ENCODE measurements at regions not wholly inside any gene's neighbourhood (a gene's known extent, or its start where the extent isn't known, plus 50 kb on each side); places are given as distances from the start of the nearest gene placed in this dataset.
"Not testable (repeated sequence)": the region's sequence is repeated elsewhere in the genome, so short reads cannot be mapped to it uniquely, and the experiment has no call there.

- TF ChIP-seq CTCF (conservative IDR thresholded peaks at IDR 0.05; ENCODE audit: low read depth, low read length) = no peak
- H3K4me3 ChIP-seq (ENCODE audit: low read depth, low read length) = no peak overlapping the region
- DNase-seq (ENCODE audit: low read depth) = no peak
These were observed 332.3 kb downstream of the PTTG2 start for GRCh38 chr4:38292529-38292928.

- DNase-seq (ENCODE audit: low read depth) = no peak
- no peak overlapping the region for H3K4me3 ChIP-seq (ENCODE audit: low read depth, low read length)
- no peak for TF ChIP-seq CTCF (conservative IDR thresholded peaks at IDR 0.05; ENCODE audit: low read depth, low read length)
These were observed 334.0 kb downstream of the PTTG2 start for GRCh38 chr4:38294238-38294637.

- TF ChIP-seq CTCF (conservative IDR thresholded peaks at IDR 0.05; ENCODE audit: low read depth, low read length) = no peak
- no peak overlapping the region for H3K4me3 ChIP-seq (ENCODE audit: low read depth, low read length)
- DNase-seq (ENCODE audit: low read depth) = no peak
These were observed 336.9 kb downstream of the PTTG2 start for GRCh38 chr4:38297061-38297460.

- TF ChIP-seq CTCF (conservative IDR thresholded peaks at IDR 0.05; ENCODE audit: low read depth, low read length) = no peak
- no peak for DNase-seq (ENCODE audit: low read depth)
- no peak overlapping the region for H3K4me3 ChIP-seq (ENCODE audit: low read depth, low read length)
These were observed 338.9 kb downstream of the PTTG2 start for GRCh38 chr4:38298868-38299713.

DNA sequence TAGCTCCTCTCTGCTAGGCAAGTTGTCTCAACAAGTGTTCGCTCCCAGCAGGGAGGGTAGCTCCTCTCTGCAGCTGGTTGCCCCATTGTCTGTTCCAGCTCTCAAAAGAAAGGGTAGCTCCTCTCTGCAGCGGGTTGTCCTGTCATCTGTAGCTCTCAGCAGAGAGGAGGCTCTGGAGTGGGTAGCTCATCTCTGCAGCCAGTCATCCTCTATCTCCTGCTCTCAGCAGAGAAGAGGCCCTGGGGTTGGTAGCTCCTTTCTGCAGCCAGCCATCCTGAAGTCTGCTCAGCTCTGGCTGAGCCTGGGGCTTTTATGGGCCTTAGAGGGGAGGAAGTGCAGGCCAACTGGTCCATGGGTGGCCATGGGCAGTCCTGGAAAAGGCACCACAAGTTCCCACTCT lies 342.7 kb downstream of the PTTG2 start:
- no peak for TF ChIP-seq CTCF (conservative IDR thresholded peaks at IDR 0.05; ENCODE audit: low read depth, low read length)
- DNase-seq (ENCODE audit: low read depth) = no peak
- no peak overlapping the region for H3K4me3 ChIP-seq (ENCODE audit: low read depth, low read length)

- not testable (repeated sequence) for DNase-seq (ENCODE audit: low read depth); H3K4me3 ChIP-seq (ENCODE audit: low read depth, low read length)
These were observed 344.3 kb downstream of the PTTG2 start for GRCh38 chr4:38304460-38304859.

DNA sequence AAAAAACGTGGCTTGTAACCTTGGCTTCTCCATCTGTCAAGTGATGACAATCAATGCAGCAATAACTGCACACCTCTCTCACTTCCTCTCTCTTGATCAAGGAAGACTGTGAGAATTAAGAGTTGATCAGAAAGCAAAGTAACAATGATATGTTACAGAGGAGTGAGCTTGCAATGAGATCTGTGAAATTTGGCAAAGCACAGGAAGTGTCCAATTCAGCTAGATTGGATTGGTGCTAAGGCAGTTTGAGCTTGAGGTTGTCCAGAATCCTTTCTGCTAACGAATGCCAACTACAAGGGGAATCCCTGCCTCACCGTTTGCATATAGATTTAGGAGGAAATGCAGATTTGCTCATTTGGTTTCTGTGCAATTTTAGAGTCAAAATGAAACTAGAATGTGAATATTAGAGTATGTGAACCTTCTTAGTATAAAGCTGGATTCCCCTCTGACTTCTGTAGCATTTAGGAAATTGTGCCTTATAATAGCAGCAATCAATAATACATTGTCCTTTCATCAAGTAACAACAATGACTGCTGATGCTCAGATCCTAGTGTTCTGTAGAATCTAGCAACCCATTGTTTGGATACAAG lies 346.4 kb downstream of the PTTG2 start:
- TF ChIP-seq CTCF (conservative IDR thresholded peaks at IDR 0.05; ENCODE audit: low read depth, low read length) = no peak
- H3K4me3 ChIP-seq (ENCODE audit: low read depth, low read length) = no peak overlapping the region
- no peak for DNase-seq (ENCODE audit: low read depth)
